GM18861 (cell line): ENCODE measurements at regions not wholly inside any gene's neighbourhood (a gene's known extent, or its start where the extent isn't known, plus 50 kb on each side); places are given as distances from the start of the nearest gene placed in this dataset.

Experiments used
- ATAC-seq: cut with Tn5 transposase; IDR thresholded peaks from one replicate; pipeline ENCODE4 v1.9.1; 2021; ENCODE audit not compliant: unreplicated experiment

GRCh38 chr2:71939588-71940535 lies 207.8 kb downstream of the CYP26B1 start:
- no peak for ATAC-seq

- ATAC-seq: no peak
Measured at GRCh38 chr2:71938659-71939587, 208.7 kb downstream of the CYP26B1 start.

- no peak for ATAC-seq
Measured at GRCh38 chr2:71938108-71938507, 209.6 kb downstream of the CYP26B1 start.

GRCh38 chr2:71937396-71937795 lies 210.3 kb downstream of the CYP26B1 start:
- no peak for ATAC-seq

- ATAC-seq: no peak
Measured at GRCh38 chr2:71936076-71937030, 211.3 kb downstream of the CYP26B1 start.

- ATAC-seq: no peak
Measured at GRCh38 chr2:71935262-71935848, 212.3 kb downstream of the CYP26B1 start.

GRCh38 chr2:71934595-71935261 lies 212.9 kb downstream of the CYP26B1 start:
- ATAC-seq: no peak

- no peak for ATAC-seq
Measured at GRCh38 chr2:71934320-71934593, 213.4 kb downstream of the CYP26B1 start.

- no peak for ATAC-seq
Measured at GRCh38 chr2:71933467-71934319, 214.0 kb downstream of the CYP26B1 start.

GRCh38 chr2:71932780-71933466 lies 214.7 kb downstream of the CYP26B1 start:
- ATAC-seq: no peak

- no peak for ATAC-seq
Measured at GRCh38 chr2:71932037-71932779, 215.5 kb downstream of the CYP26B1 start.

GRCh38 chr2:71930049-71930681 lies 217.5 kb downstream of the CYP26B1 start:
- no peak for ATAC-seq

GRCh38 chr2:71929482-71929772 lies 218.2 kb downstream of the CYP26B1 start:
- ATAC-seq: no peak

- no peak for ATAC-seq
Measured at GRCh38 chr2:71928734-71929481, 218.8 kb downstream of the CYP26B1 start.

GRCh38 chr2:71927757-71928715 lies 219.6 kb downstream of the CYP26B1 start:
- ATAC-seq: no peak
